ENCODE measurements at regions not wholly inside any gene's neighbourhood (a gene's known extent, or its start where the extent isn't known, plus 50 kb on each side); places are given as distances from the start of the nearest gene placed in this dataset.

DNA sequence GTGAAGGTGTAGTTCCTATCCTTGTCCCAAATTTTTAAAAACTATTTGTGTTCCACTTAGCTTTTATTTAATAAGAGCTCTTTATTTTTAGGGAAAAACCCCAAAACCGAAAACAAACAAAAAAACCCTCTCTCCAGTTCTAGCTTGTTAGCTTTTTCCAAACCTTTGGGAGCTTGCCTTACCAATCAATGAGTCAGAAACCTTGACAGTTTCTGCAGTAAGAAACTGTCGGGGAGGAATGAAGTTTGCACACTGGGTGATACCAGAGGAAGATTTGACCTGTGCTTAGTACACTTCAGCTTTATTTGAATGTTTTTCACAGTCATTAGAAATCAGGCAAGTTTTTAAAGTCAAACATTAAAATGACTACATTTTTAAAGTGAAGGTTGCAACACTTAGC, 105.0 kb downstream of the FAT3 start:
- DNase-seq (ENCODE audit: low read depth, low spot score) (no peak), ATAC-seq (no peak)
- H3K27me3 ChIP-seq (ENCODE audit: control insufficient read depth, insufficient read depth, low read length) = no peaks in the 10 kb centered on the region; the same call in 1 of the 2 replicates
- ChIA-PET CTCF (interaction anchor here (0.6 kb wide), 1 partner anchor 504 kb away, joined by 3 read pairs; no protein-coding TSS in a partner anchor), POLR2A (no interaction called here)
- H3K36me3 ChIP-seq (ENCODE audit: control insufficient read depth, insufficient read depth, low read length) = no peaks in the 10 kb centered on the region
- in situ Hi-C loops (cut with HindIII; ENCODE audit: low pct_unique_long_range_greater_than_20kb, low sequenced_read_pairs) (no loop called here), intact Hi-C loops (cut with micrococcal nuclease; ENCODE audit: unreplicated experiment) (no loop called here)
- no TSS peak for BruUV-seq (replicated peaks)
- H3K27ac ChIP-seq (ENCODE audit: low read length) = no peak overlapping the region
- H3K4me1 ChIP-seq (ENCODE audit: control insufficient read depth, insufficient read depth, low read length) = no peaks in the 10 kb centered on the region
- TF ChIP-seq TCF7L2 (IDR thresholded peaks at IDR 0.05; ENCODE audit: low read depth, low read length) (no peak), SIN3A (IDR thresholded peaks at IDR 0.05; ENCODE audit: borderline replicate concordance, insufficient read depth, low read depth, low read length) (no peak), POLR2AphosphoS5 (IDR thresholded peaks at IDR 0.05; ENCODE audit: low read depth, low read length) (no peak)
- TF ChIP-seq, protein P1, sequence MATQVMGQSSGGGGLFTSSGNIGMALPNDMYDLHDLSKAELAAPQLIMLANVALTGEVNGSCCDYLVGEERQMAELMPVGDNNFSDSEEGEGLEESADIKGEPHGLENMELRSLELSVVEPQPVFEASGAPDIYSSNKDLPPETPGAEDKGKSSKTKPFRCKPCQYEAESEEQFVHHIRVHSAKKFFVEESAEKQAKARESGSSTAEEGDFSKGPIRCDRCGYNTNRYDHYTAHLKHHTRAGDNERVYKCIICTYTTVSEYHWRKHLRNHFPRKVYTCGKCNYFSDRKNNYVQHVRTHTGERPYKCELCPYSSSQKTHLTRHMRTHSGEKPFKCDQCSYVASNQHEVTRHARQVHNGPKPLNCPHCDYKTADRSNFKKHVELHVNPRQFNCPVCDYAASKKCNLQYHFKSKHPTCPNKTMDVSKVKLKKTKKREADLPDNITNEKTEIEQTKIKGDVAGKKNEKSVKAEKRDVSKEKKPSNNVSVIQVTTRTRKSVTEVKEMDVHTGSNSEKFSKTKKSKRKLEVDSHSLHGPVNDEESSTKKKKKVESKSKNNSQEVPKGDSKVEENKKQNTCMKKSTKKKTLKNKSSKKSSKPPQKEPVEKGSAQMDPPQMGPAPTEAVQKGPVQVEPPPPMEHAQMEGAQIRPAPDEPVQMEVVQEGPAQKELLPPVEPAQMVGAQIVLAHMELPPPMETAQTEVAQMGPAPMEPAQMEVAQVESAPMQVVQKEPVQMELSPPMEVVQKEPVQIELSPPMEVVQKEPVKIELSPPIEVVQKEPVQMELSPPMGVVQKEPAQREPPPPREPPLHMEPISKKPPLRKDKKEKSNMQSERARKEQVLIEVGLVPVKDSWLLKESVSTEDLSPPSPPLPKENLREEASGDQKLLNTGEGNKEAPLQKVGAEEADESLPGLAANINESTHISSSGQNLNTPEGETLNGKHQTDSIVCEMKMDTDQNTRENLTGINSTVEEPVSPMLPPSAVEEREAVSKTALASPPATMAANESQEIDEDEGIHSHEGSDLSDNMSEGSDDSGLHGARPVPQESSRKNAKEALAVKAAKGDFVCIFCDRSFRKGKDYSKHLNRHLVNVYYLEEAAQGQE (IDR thresholded peaks at IDR 0.05; ENCODE audit: insufficient read depth in 1 of 2, low read depth in 2 of 2, low read length in 1 of 2) = no peak
- TF ChIP-seq, protein P2, sequence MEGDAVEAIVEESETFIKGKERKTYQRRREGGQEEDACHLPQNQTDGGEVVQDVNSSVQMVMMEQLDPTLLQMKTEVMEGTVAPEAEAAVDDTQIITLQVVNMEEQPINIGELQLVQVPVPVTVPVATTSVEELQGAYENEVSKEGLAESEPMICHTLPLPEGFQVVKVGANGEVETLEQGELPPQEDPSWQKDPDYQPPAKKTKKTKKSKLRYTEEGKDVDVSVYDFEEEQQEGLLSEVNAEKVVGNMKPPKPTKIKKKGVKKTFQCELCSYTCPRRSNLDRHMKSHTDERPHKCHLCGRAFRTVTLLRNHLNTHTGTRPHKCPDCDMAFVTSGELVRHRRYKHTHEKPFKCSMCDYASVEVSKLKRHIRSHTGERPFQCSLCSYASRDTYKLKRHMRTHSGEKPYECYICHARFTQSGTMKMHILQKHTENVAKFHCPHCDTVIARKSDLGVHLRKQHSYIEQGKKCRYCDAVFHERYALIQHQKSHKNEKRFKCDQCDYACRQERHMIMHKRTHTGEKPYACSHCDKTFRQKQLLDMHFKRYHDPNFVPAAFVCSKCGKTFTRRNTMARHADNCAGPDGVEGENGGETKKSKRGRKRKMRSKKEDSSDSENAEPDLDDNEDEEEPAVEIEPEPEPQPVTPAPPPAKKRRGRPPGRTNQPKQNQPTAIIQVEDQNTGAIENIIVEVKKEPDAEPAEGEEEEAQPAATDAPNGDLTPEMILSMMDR (IDR thresholded peaks at IDR 0.05) = no peak
- no peaks in the 10 kb centered on the region for H3K9me3 ChIP-seq (ENCODE audit: control insufficient read depth, insufficient read depth, low read depth, low read length)
- H3K4me3 ChIP-seq (ENCODE audit: low read depth in 2 of 2, low read length in 2 of 2) = no peak overlapping the region

DNA sequence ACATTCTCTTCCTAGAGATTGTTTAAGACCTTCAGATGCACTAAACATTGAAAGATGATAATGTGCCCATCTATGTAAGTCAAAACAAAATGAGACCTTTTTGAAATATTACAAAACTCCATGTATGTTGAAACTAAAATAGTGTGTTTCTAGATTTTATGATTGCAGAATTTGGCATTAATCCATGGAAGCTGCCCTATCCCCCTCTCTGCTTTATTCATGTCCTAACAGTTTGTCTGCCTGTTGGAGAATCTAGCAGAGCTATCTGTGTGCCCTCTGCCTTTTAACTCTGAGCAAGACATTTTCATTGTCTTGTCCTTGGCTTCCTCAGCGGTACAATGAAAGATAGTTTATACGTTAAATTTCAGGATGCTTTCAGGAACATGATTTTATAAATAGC, 105.5 kb downstream of the FAT3 start:
- no peaks in the 10 kb centered on the region for H3K4me1 ChIP-seq (ENCODE audit: control insufficient read depth, insufficient read depth, low read length)
- no peaks in the 10 kb centered on the region for H3K36me3 ChIP-seq (ENCODE audit: control insufficient read depth, insufficient read depth, low read length)
- TF ChIP-seq, protein P1 (IDR thresholded peaks at IDR 0.05; ENCODE audit: insufficient read depth in 1 of 2, low read depth in 2 of 2, low read length in 1 of 2) = no peak
- TF ChIP-seq POLR2AphosphoS5 (IDR thresholded peaks at IDR 0.05; ENCODE audit: low read depth, low read length) (no peak), SIN3A (IDR thresholded peaks at IDR 0.05; ENCODE audit: borderline replicate concordance, insufficient read depth, low read depth, low read length) (no peak), TCF7L2 (IDR thresholded peaks at IDR 0.05; ENCODE audit: low read depth, low read length) (no peak)
- TF ChIP-seq, protein P2 (IDR thresholded peaks at IDR 0.05) = no peak
- no peak for DNase-seq (ENCODE audit: low read depth, low spot score)
- H3K27ac ChIP-seq (ENCODE audit: low read length) = no peak overlapping the region
- BruUV-seq (replicated peaks) = no TSS peak
- H3K4me3 ChIP-seq (ENCODE audit: low read depth in 2 of 2, low read length in 2 of 2) = no peak overlapping the region
- intact Hi-C loops (cut with micrococcal nuclease; ENCODE audit: unreplicated experiment) (no loop called here), in situ Hi-C loops (cut with HindIII; ENCODE audit: low pct_unique_long_range_greater_than_20kb, low sequenced_read_pairs) (no loop called here)
- ChIA-PET CTCF (interaction anchor here (0.6 kb wide), 1 partner anchor 505 kb away, joined by 3 read pairs; no protein-coding TSS in a partner anchor), POLR2A (no interaction called here)
- no peaks in the 10 kb centered on the region; the same call in 1 of the 2 replicates for H3K27me3 ChIP-seq (ENCODE audit: control insufficient read depth, insufficient read depth, low read length)
- no peak for ATAC-seq
- H3K9me3 ChIP-seq (ENCODE audit: control insufficient read depth, insufficient read depth, low read depth, low read length) = no peaks in the 10 kb centered on the region

Data from Panc1 (cell line).